ENCODE measurements at regions not wholly inside any gene's neighbourhood (a gene's known extent, or its start where the extent isn't known, plus 50 kb on each side); places are given as distances from the start of the nearest gene placed in this dataset.

DNA sequence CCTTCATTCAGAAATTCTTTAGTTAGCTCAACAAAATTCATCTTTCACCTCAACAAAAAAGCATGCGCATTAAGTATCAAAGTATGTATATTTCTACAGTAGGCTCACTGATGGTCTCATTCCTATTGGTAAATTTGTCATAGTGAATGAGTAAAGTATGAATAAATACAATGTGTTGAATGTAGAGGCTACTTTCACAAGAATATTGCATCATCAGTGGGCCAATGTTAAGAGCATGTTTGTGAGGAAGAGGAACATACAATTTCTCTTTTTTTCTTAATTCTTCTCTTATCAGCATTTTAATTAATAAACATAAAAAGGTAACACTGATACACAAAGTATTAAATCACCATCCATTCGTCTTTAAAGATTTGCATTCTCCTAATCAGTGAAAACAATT, 505.1 kb downstream of the CETN3 start:
- WGBS: 95% methylated on average over 2 of the region's 2 CpGs
- H3K36me3 ChIP-seq: no peaks in the 10 kb centered on the region
- TF ChIP-seq, protein P1, sequence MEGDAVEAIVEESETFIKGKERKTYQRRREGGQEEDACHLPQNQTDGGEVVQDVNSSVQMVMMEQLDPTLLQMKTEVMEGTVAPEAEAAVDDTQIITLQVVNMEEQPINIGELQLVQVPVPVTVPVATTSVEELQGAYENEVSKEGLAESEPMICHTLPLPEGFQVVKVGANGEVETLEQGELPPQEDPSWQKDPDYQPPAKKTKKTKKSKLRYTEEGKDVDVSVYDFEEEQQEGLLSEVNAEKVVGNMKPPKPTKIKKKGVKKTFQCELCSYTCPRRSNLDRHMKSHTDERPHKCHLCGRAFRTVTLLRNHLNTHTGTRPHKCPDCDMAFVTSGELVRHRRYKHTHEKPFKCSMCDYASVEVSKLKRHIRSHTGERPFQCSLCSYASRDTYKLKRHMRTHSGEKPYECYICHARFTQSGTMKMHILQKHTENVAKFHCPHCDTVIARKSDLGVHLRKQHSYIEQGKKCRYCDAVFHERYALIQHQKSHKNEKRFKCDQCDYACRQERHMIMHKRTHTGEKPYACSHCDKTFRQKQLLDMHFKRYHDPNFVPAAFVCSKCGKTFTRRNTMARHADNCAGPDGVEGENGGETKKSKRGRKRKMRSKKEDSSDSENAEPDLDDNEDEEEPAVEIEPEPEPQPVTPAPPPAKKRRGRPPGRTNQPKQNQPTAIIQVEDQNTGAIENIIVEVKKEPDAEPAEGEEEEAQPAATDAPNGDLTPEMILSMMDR (IDR thresholded peaks at IDR 0.05): no peak
- TF ChIP-seq POLR2AphosphoS5 (IDR thresholded peaks at IDR 0.05) (no peak), EP300 (IDR thresholded peaks at IDR 0.05) (no peak), POLR2A (IDR thresholded peaks at IDR 0.05) (no peak)
- no peaks in the 10 kb centered on the region for H3K4me1 ChIP-seq
- no peak for DNase-seq (ENCODE audit: low spot score in 2 of 2)
- H3K27me3 ChIP-seq: no peaks in the 10 kb centered on the region
- H3K27ac ChIP-seq: no peak overlapping the region
- no peak overlapping the region for H3K4me3 ChIP-seq
- no peaks in the 10 kb centered on the region for H3K9me3 ChIP-seq

GRCh38 chr5:89901983-89902382, 507.6 kb downstream of the CETN3 start:
- DNase-seq (ENCODE audit: low spot score in 2 of 2): no peak
- no peak for TF ChIP-seq POLR2A (IDR thresholded peaks at IDR 0.05)
- TF ChIP-seq, protein P1 (IDR thresholded peaks at IDR 0.05): no peak
- TF ChIP-seq POLR2AphosphoS5 (IDR thresholded peaks at IDR 0.05): no peak
- no peak for TF ChIP-seq EP300 (IDR thresholded peaks at IDR 0.05)
- Histone ChIP-seq H3K36me3 (no peaks in the 10 kb centered on the region), H3K9me3 (no peaks in the 10 kb centered on the region), H3K4me1 (no peaks in the 10 kb centered on the region), H3K27ac (no peak overlapping the region), H3K27me3 (no peaks in the 10 kb centered on the region), H3K4me3 (no peak overlapping the region)
- WGBS: 39% methylated on average over 4 of the region's 4 CpGs

- no peak overlapping the region for H3K27ac ChIP-seq
- no peak for TF ChIP-seq POLR2A (IDR thresholded peaks at IDR 0.05)
- TF ChIP-seq, protein P1 (IDR thresholded peaks at IDR 0.05): no peak
- TF ChIP-seq EP300 (IDR thresholded peaks at IDR 0.05): no peak
- TF ChIP-seq POLR2AphosphoS5 (IDR thresholded peaks at IDR 0.05): no peak
- H3K4me1 ChIP-seq: no peaks in the 10 kb centered on the region
- WGBS: 34% methylated on average over 1 of the region's 1 CpG
- no peak for DNase-seq (ENCODE audit: low spot score in 2 of 2)
- H3K36me3 ChIP-seq: no peaks in the 10 kb centered on the region
- H3K27me3 ChIP-seq: no peaks in the 10 kb centered on the region
- H3K4me3 ChIP-seq: no peak overlapping the region
- H3K9me3 ChIP-seq: no peaks in the 10 kb centered on the region
Measured at GRCh38 chr5:89901346-89901745, 508.2 kb downstream of the CETN3 start.

- WGBS: 45% methylated on average over 1 of the region's 1 CpG
- TF ChIP-seq EP300 (IDR thresholded peaks at IDR 0.05) (no peak), POLR2AphosphoS5 (IDR thresholded peaks at IDR 0.05) (no peak), POLR2A (IDR thresholded peaks at IDR 0.05) (no peak)
- TF ChIP-seq, protein P1 (IDR thresholded peaks at IDR 0.05): no peak
- Histone ChIP-seq H3K4me3 (no peak overlapping the region), H3K27ac (no peak overlapping the region), H3K4me1 (no peaks in the 10 kb centered on the region), H3K9me3 (peaks cover 5% of the 10 kb centered on the region), H3K36me3 (no peaks in the 10 kb centered on the region), H3K27me3 (no peaks in the 10 kb centered on the region)
- DNase-seq (ENCODE audit: low spot score in 2 of 2): no peak
Measured at GRCh38 chr5:89900346-89900745, 509.2 kb downstream of the CETN3 start.

- Histone ChIP-seq H3K27ac (no peak overlapping the region), H3K9me3 (peaks cover 5% of the 10 kb centered on the region)
Measured at GRCh38 chr5:89899559-89899958, 510.0 kb downstream of the CETN3 start.

More at GRCh38 chr5:89899559-89899958, 510.0 kb downstream of the CETN3 start:
- TF ChIP-seq EP300 (IDR thresholded peaks at IDR 0.05): no peak
- TF ChIP-seq, protein P1 (IDR thresholded peaks at IDR 0.05): no peak
- no peak for TF ChIP-seq POLR2A (IDR thresholded peaks at IDR 0.05)
- TF ChIP-seq POLR2AphosphoS5 (IDR thresholded peaks at IDR 0.05): no peak
- no peaks in the 10 kb centered on the region for H3K4me1 ChIP-seq
- DNase-seq (ENCODE audit: low spot score in 2 of 2): no peak
- no peak overlapping the region for H3K4me3 ChIP-seq
- no peaks in the 10 kb centered on the region for H3K36me3 ChIP-seq
- H3K27me3 ChIP-seq: no peaks in the 10 kb centered on the region
